Mucosa of rectum (tissue), 2 donors: ENCODE measurements at regions not wholly inside any gene's neighbourhood (a gene's known extent, or its start where the extent isn't known, plus 50 kb on each side); places are given as distances from the start of the nearest gene placed in this dataset.

Source experiments
- H3K27ac ChIP-seq, 2 donors: one replicate each; pipeline ENCODE4 v1.7.0; 2013; ENCODE audit warnings: inconsistent platforms in 2 of 2, low read depth in 2 of 2, low read length in 2 of 2
- H3K27me3 ChIP-seq, 2 donors: one replicate each; pipeline ENCODE4 v1.7.0; 2013; ENCODE audit warnings: low read length in 2 of 2; ENCODE audit not compliant: control insufficient read depth in 2 of 2, insufficient read depth in 2 of 2
- H3K36me3 ChIP-seq, 2 donors: one replicate each; pipeline ENCODE4 v1.7.0; 2013; ENCODE audit warnings: low read length in 2 of 2; ENCODE audit not compliant: control insufficient read depth in 2 of 2, insufficient read depth in 2 of 2
- H3K4me1 ChIP-seq, 2 donors: one replicate each; pipeline ENCODE4 v1.7.0; 2013; ENCODE audit warnings: low read length in 2 of 2, mild to moderate bottlenecking in 1 of 2; ENCODE audit not compliant: control insufficient read depth in 2 of 2, insufficient read depth in 2 of 2
- H3K4me3 ChIP-seq, 2 donors: one replicate each; pipeline ENCODE4 v1.7.0; 2013; ENCODE audit warnings: low read length in 2 of 2
- H3K9ac ChIP-seq, 2 donors: one replicate each; pipeline ENCODE4 v1.7.0; 2013; ENCODE audit warnings: low read length in 2 of 2, low read depth in 1 of 2, mild to moderate bottlenecking in 1 of 2
- H3K9me3 ChIP-seq, 2 donors: one replicate each; pipeline ENCODE4 v1.7.0; 2013; ENCODE audit warnings: low read length in 2 of 2; ENCODE audit not compliant: control insufficient read depth in 2 of 2
- donor health status: healthy.
- donor health status: Normal muscosa, but diverticular disease.

DNA sequence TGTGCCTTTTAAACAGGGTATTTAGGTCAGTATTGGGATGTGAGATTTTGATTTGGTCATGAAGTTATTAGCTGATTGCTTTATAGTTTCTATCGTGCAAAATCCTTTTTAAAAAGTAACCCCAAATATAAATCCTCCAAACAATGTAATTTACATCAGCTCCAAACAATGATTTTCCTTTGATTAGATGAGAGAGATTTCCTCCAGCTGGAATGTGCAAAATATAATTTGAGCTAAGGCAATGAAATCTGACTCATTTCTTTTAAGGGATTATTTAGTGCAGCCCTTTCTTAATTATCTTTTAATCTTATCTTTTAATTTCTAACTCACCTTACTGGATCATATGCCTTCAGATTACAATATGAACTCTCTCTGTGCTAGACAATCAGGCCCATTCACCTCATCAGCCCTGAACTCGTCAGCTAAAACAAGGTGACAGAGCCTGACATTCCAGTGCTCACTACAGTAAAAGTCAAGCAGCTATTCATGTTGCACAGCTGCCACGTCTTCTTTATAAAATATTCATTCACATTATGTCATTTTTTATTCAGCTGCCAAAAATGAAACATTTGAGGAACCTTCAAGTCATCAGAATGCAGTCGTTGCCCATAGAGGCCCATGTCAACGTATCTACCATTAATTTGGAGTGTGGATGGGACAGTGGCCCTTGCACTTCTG lies 440.1 kb downstream of the CBLN4 start:
- Histone ChIP-seq H3K27ac (no peak overlapping the region), H3K9ac (no peak overlapping the region), H3K4me1 (no peaks in the 10 kb centered on the region), H3K9me3 (no peaks in the 10 kb centered on the region), H3K4me3 (no peak overlapping the region), H3K36me3 (no peaks in the 10 kb centered on the region), H3K27me3 (no peaks in the 10 kb centered on the region)

DNA sequence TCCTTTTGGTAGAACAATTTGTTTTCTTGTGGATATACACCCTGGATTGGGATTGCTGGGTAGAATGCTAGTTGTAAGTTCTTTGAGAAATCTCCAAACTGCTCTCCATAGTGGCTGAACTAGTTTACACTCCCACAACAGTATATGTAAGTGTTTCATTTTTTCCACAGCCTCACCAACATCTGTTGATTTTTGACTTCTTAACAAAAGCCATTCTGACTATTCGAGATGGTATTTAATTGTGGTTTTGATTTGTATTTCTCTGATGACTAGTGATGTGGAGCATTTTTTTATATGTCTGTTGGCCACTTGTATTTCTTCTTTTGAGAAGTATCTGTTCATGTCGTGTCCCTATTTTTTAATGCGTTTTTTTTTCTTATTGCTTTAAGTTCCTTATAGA lies 444.1 kb downstream of the CBLN4 start:
- H3K9ac ChIP-seq, result no peak overlapping the region
- no peaks in the 10 kb centered on the region for H3K4me1 ChIP-seq
- H3K36me3 ChIP-seq, result no peaks in the 10 kb centered on the region
- no peak overlapping the region for H3K27ac ChIP-seq
- H3K4me3 ChIP-seq, result no peak overlapping the region
- no peaks in the 10 kb centered on the region for H3K27me3 ChIP-seq
- H3K9me3 ChIP-seq, result no peaks in the 10 kb centered on the region

DNA sequence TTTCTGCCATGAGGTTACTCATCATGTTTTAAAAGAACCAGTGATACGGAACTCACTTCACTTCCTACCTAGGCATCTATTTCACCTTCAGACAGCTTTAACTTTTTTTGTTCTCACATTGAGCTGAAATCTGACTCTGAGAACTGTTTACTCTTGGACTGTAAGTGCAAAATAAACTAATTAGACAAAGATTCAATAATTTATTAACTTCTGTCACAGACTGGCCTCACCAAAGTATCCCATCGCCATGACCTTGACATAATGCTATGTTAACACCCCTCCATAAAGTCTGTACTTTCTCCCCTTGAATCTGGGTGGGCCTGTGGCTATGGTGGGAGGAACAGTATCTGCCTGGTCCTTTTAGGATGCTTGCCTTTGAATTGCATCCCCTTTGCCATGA lies 448.1 kb downstream of the CBLN4 start:
- Histone ChIP-seq H3K9me3 (no peaks in the 10 kb centered on the region), H3K27me3 (no peaks in the 10 kb centered on the region)

DNA sequence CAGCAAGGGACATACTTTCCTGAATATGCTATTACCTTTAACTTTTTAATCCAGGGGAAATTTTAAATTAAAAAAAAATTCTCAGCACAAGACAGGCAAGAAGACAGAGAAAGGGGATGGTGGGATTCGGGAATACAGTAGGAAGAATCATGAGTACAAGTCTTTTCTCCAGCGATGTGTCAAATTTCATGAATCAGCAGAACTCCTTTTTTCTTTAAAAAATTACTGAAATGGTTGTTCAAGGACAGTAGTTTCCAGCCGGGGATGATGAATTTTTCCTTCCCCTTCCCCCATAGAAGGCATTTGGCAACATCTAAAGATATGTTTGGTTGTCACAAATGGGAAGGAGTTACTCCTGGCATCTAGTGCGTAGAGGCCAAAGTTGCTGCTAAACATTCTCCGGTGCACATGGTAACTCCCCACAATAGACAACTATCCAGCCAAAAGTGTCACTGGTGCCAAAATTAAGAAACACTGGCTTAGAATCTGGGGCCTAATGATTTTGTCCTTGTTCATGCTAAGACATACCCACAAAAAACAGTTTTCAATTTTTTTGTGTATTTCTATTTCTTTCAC lies 450.2 kb downstream of the CBLN4 start:
- no peak overlapping the region for H3K27ac ChIP-seq
- no peaks in the 10 kb centered on the region for H3K36me3 ChIP-seq
- no peaks in the 10 kb centered on the region for H3K27me3 ChIP-seq
- H3K9ac ChIP-seq, result no peak overlapping the region
- H3K4me3 ChIP-seq, result no peak overlapping the region
- no peaks in the 10 kb centered on the region for H3K9me3 ChIP-seq
- H3K4me1 ChIP-seq, result no peaks in the 10 kb centered on the region

More for the DNA sequence above, 448.1 kb downstream of the CBLN4 start:
- no peaks in the 10 kb centered on the region for H3K4me1 ChIP-seq
- no peak overlapping the region for H3K9ac ChIP-seq
- H3K36me3 ChIP-seq, result no peaks in the 10 kb centered on the region
- no peak overlapping the region for H3K27ac ChIP-seq
- H3K4me3 ChIP-seq, result no peak overlapping the region

DNA sequence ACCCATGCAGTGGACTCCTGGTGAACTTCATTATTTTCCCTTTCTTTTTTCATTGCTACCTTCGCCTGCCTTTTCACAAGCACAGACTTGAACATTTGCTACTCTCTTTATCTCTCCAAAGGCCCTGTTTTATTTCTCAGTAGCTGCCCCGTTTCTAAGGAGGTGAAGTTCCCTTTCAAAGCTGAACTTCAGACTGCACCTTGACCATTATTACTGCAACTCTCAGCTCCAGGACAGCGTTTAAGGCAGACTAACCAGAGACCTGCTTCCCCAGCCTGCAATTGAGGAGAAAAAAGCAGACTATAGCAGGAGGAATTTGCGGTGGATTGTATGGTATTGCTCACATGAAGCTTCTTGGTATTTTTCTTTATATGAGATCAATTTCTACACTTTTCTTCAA lies 460.7 kb downstream of the CBLN4 start:
- no peaks in the 10 kb centered on the region for H3K9me3 ChIP-seq
- H3K27me3 ChIP-seq, result no peaks in the 10 kb centered on the region
- no peaks in the 10 kb centered on the region for H3K36me3 ChIP-seq
- no peak overlapping the region for H3K27ac ChIP-seq
- no peak overlapping the region for H3K4me3 ChIP-seq
- no peaks in the 10 kb centered on the region for H3K4me1 ChIP-seq
- no peak overlapping the region for H3K9ac ChIP-seq

DNA sequence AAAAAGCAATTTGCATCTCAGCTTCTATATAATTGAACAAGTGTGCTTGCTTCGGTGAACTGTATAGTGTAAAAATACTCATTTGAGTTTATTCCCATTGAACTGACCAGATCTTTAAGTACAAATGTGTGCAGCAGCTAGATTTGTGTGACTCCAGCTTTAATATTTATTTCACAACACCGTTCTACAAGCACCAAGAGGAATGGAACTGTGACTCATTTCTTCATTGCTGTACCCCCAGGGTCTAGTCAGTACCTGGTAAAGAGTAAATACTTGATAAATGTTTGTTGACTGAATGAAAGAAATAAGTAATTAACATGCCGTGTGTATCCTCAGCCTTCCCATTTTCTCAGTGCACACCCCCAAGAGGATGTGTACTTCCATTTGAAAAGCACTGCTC lies 464.8 kb downstream of the CBLN4 start:
- no peaks in the 10 kb centered on the region for H3K27me3 ChIP-seq
- H3K4me3 ChIP-seq, result no peak overlapping the region
- H3K9me3 ChIP-seq, result no peaks in the 10 kb centered on the region
- no peak overlapping the region for H3K27ac ChIP-seq
- no peaks in the 10 kb centered on the region for H3K36me3 ChIP-seq
- H3K4me1 ChIP-seq, result no peaks in the 10 kb centered on the region
- no peak overlapping the region for H3K9ac ChIP-seq

DNA sequence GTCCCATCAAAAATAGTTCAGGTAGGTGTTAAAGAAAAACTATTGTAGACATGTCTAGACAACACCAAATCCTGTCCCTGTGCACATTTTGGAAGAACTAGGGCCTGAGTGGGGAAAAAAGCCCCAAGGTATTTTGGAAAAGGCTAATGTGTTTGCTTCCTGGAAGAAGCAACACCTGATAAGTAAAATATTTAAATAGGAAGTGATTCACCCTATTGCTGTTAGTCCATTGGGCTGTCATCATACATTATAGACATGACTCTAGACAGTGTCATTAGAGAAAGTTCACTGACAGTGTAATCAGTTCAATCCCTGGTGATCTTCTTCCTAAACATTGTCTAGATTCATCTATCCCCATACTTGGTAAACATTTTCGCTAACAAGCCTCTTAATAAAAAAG lies 465.3 kb downstream of the CBLN4 start:
- H3K27me3 ChIP-seq, result no peaks in the 10 kb centered on the region
- H3K4me1 ChIP-seq, result no peaks in the 10 kb centered on the region
- H3K36me3 ChIP-seq, result no peaks in the 10 kb centered on the region
- no peak overlapping the region for H3K27ac ChIP-seq
- H3K9me3 ChIP-seq, result no peaks in the 10 kb centered on the region
- H3K4me3 ChIP-seq, result no peak overlapping the region
- H3K9ac ChIP-seq, result no peak overlapping the region

DNA sequence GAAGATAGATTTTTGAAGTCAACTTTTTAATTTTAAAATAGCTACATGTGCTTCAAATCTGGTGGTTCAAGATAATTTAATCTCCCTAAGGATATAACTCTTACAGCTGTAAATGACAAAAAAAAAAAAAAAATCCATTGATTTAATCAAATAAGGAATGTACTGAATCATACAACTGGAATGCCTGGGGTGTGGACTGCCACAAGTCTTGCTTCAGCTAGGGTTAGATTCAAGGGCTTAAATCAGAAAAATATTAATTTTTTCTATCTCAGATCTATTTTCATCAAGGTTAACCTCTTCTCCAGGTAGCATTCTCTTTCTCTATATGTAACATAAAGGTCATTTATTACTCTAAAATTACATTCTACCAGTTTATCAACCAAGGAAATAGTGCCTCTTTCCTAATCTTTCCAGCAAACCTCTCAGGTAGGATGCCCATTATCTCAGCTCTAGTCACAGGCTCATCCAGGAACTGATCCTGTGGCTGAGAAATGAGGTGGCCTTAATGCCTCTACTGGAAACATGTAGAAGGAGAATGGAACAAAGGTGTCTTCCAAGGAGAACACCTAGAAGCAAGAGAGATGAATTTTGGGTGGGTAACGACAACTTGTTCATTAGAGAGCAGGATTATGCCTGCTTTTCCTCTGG lies 466.9 kb downstream of the CBLN4 start:
- Histone ChIP-seq H3K9ac (no peak overlapping the region), H3K9me3 (no peaks in the 10 kb centered on the region), H3K27ac (no peak overlapping the region), H3K36me3 (no peaks in the 10 kb centered on the region), H3K4me1 (no peaks in the 10 kb centered on the region), H3K4me3 (no peak overlapping the region), H3K27me3 (no peaks in the 10 kb centered on the region)

DNA sequence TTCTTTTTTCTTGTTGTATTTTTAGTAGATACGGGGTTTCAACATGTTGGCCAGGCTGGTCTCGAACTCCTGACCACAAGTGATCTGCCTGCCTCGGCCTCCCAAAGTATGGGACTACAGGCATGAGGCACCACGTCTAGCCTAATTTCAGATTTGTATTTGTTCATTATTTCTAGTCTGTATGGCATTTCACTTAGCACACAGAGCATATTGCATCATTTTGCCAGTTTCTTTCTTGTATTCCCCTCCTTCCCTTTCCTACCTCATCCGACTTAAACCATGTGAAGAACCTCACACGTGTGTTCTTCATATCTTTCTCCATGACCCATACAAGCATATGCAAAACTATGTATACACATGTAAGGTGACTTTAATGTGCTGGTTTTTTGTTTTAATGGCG lies 470.0 kb downstream of the CBLN4 start:
- no peaks in the 10 kb centered on the region for H3K4me1 ChIP-seq
- H3K9me3 ChIP-seq, result no peaks in the 10 kb centered on the region
- no peak overlapping the region for H3K4me3 ChIP-seq
- no peak overlapping the region for H3K9ac ChIP-seq
- no peaks in the 10 kb centered on the region for H3K36me3 ChIP-seq
- H3K27ac ChIP-seq, result no peak overlapping the region
- H3K27me3 ChIP-seq, result no peaks in the 10 kb centered on the region

DNA sequence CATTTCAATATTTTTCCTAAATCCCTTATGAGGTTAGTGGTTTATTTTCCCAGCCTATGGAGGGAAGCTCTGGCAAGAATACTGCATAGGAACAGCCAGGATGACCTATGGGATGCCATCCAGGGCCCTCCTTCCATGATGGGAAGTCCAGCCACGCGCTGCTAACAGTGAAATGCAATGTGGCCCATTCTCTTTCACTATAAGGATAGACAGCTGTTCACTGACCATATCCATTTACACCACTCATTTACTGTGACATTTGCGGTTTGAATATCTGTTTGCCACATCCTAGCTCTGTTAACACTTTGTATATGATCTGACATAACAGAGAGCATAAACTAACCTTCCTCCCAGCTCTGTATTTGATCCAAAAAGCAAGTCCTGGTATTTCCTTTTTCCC lies 471.7 kb downstream of the CBLN4 start:
- Histone ChIP-seq H3K9ac (no peak overlapping the region), H3K27me3 (no peaks in the 10 kb centered on the region), H3K27ac (no peak overlapping the region), H3K4me1 (no peaks in the 10 kb centered on the region), H3K9me3 (no peaks in the 10 kb centered on the region), H3K36me3 (no peaks in the 10 kb centered on the region), H3K4me3 (no peak overlapping the region)
